CD4-positive, alpha-beta T cell (primary cell): ENCODE measurements at regions not wholly inside any gene's neighbourhood (a gene's known extent, or its start where the extent isn't known, plus 50 kb on each side); places are given as distances from the start of the nearest gene placed in this dataset.

ENCODE experiments used
- ATAC-seq: fragments of 200-7000 bp; cut with Tn5 transposase; one replicate; pipeline ENCODE4 v1.10.0; 2022; ENCODE audit warnings: mild to moderate bottlenecking; ENCODE audit not compliant: poor library complexity
- CTCF ChIA-PET: fragments of 350-600 bp; sonication (Branson Sonifier 250); formaldehyde crosslinking; loops from one replicate; lab custom pipeline; 2021; ENCODE audit warnings: antibody characterized with exemption, inconsistent platforms; lab: Charles Lee
- POLR2A ChIA-PET: fragments of 350-600 bp; sonication (Branson Sonifier 250); formaldehyde crosslinking; loops from one replicate; lab custom pipeline; 2021; ENCODE audit warnings: antibody characterized with exemption, inconsistent platforms; lab: Charles Lee
- DNase-seq, 14 experiments: peaks; one replicate each; pipeline ENCODE4 v3.0.0-alpha.2; 2013 to 2020; ENCODE audit warnings: mixed read lengths in 2 of 14
- H3K27ac ChIP-seq, 2 donors: one replicate each; pipeline versions ENCODE4 v1.5.1 to v1.7.0; 2013; ENCODE audit warnings: low read length in 2 of 2, low read depth in 1 of 2, mild to moderate bottlenecking in 1 of 2
- H3K27me3 ChIP-seq, 2 experiments: 1 replicate in 1 of 2; 2 replicates in 1 of 2; pipeline versions ENCODE4 v1.6.1 to v1.7.0; 2013; ENCODE audit warnings: low read length in 2 of 2, control low read depth in 1 of 2, mild to moderate bottlenecking in 1 of 2, moderate library complexity in 1 of 2; ENCODE audit not compliant: insufficient read depth in 2 of 2, control insufficient read depth in 1 of 2
- H3K36me3 ChIP-seq: one replicate; pipeline ENCODE4 v1.6.1; 2013; ENCODE audit warnings: low read length, control low read depth; ENCODE audit not compliant: insufficient read depth
- H3K4me1 ChIP-seq: one replicate; pipeline ENCODE4 v1.6.1; 2013; ENCODE audit warnings: low read length, control low read depth; ENCODE audit not compliant: insufficient read depth
- H3K4me3 ChIP-seq: one replicate; pipeline ENCODE4 v1.5.1; 2013; ENCODE audit warnings: mild to moderate bottlenecking, low read length, moderate library complexity
- H3K9me3 ChIP-seq, 2 experiments: 1 replicate in 1 of 2; 2 replicates in 1 of 2; pipeline versions ENCODE4 v1.6.1 to v1.7.0; 2013; ENCODE audit warnings: low read length in 2 of 2, mild to moderate bottlenecking in 2 of 2, control low read depth in 1 of 2, moderate library complexity in 1 of 2; ENCODE audit not compliant: control insufficient read depth in 1 of 2, insufficient read depth in 1 of 2
- H3K27ac Mint-ChIP-seq: one replicate; pipeline ENCODE4 v1.8.0; 2020; ENCODE audit warnings: mixed read lengths
- H3K27me3 Mint-ChIP-seq: one replicate; pipeline ENCODE4 v1.8.0; 2021; ENCODE audit warnings: mixed read lengths
- H3K36me3 Mint-ChIP-seq: one replicate; pipeline ENCODE4 v1.8.0; 2021; ENCODE audit warnings: low read depth, mixed read lengths
- H3K4me1 Mint-ChIP-seq: one replicate; pipeline ENCODE4 v1.8.0; 2021; ENCODE audit warnings: low read depth, mixed read lengths
- H3K4me3 Mint-ChIP-seq: one replicate; pipeline ENCODE4 v1.8.0; 2020; ENCODE audit warnings: mild to moderate bottlenecking, mixed read lengths
- H3K9me3 Mint-ChIP-seq: one replicate; pipeline ENCODE4 v1.8.0; 2020; ENCODE audit warnings: mixed read lengths
- CTCF ChIP-seq: fragments of 200-600 bp; IDR thresholded peaks from one replicate; pipeline ENCODE4 v1.8.0; 2022; ENCODE audit warnings: antibody characterized with exemption, mild to moderate bottlenecking
- intact Hi-C, 2 experiments: fragments of 100-400 bp; cut with DNase I in 1 of 2; cut with micrococcal nuclease in 1 of 2; formaldehyde crosslinking; loops; one replicate each; pipeline versions ENCODE4 v1.15.1 to v1.9.0; 2023 to 2025; cut with DNase I, micrococcal nuclease

DNA sequence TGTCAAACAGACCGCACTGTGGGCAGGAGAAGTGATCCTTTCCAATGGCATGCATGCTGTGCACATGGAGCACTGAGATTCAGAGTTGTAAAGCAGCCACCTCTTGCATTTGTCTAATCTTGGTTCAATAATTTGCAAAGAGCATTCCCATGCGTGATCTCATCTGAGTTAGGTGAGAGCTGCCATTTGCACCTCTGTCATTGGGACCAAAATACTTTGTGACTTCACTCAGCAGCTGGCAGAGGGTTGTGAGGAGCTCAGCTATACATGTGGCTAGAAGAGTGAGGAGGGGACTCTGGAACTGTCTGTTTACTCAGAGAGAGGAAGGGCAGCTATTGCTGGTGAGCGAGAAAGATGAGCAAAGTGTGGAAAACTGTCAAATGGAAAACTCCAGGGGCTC, 265.1 kb upstream of the TNP1 start:
- Histone ChIP-seq H3K9me3 (no peaks in the 10 kb centered on the region), H3K4me1 (no peaks in the 10 kb centered on the region), H3K36me3 (no peaks in the 10 kb centered on the region), H3K4me3 (no peak overlapping the region), H3K27ac (no peak overlapping the region), H3K27me3 (no peaks in the 10 kb centered on the region)
- no peak overlapping the region for H3K4me3 Mint-ChIP-seq
- no peaks in the 10 kb centered on the region for H3K36me3 Mint-ChIP-seq
- intact Hi-C loops: no loop called here
- no peaks in the 10 kb centered on the region for H3K4me1 Mint-ChIP-seq
- POLR2A ChIA-PET: no interaction called here
- CTCF ChIA-PET: no interaction called here
- no peak overlapping the region for H3K27ac Mint-ChIP-seq
- DNase-seq (no peak), ATAC-seq (no peak)
- TF ChIP-seq CTCF: no peak
- H3K9me3 Mint-ChIP-seq: no peaks in the 10 kb centered on the region
- H3K27me3 Mint-ChIP-seq: no peaks in the 10 kb centered on the region

DNA sequence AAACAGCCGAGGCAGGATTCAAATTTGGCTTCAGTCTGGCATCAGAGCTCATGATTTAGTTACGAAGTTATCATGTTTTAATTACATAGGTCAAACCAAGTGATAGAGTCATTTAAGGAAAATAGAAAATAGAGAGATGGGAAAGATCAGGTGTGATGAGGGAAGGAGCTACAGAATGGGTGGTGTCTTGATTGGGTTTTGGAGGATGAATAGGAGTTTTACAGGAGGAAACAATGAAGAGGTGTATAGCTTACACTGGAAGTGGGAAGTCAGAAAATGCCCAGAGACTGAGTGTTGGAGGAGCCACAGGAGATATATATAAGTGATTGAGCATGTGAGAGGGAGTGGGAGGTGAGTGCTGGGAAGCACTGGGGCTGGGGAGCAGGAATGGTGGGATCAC, 264.2 kb upstream of the TNP1 start:
- DNase-seq: no peak
- Histone ChIP-seq H3K27me3 (no peaks in the 10 kb centered on the region), H3K4me1 (no peaks in the 10 kb centered on the region), H3K27ac (no peak overlapping the region), H3K4me3 (no peak overlapping the region), H3K36me3 (no peaks in the 10 kb centered on the region), H3K9me3 (no peaks in the 10 kb centered on the region)
- no peaks in the 10 kb centered on the region for H3K27me3 Mint-ChIP-seq
- H3K4me3 Mint-ChIP-seq: no peak overlapping the region
- no peak overlapping the region for H3K27ac Mint-ChIP-seq
- H3K36me3 Mint-ChIP-seq: no peaks in the 10 kb centered on the region
- ChIA-PET POLR2A (no interaction called here), CTCF (no interaction called here)
- no peak for ATAC-seq
- no peaks in the 10 kb centered on the region for H3K4me1 Mint-ChIP-seq
- TF ChIP-seq CTCF: no peak
- H3K9me3 Mint-ChIP-seq: no peaks in the 10 kb centered on the region
- intact Hi-C loops: no loop called here

- no peaks in the 10 kb centered on the region for H3K36me3 Mint-ChIP-seq
- no peaks in the 10 kb centered on the region for H3K9me3 Mint-ChIP-seq
- no peaks in the 10 kb centered on the region for H3K27me3 ChIP-seq
- intact Hi-C loops: no loop called here
- no peak overlapping the region for H3K27ac Mint-ChIP-seq
- ChIA-PET CTCF (no interaction called here), POLR2A (no interaction called here)
- DNase-seq (no peak), ATAC-seq (no peak)
- no peak overlapping the region for H3K4me3 ChIP-seq
- no peaks in the 10 kb centered on the region for H3K36me3 ChIP-seq
- peaks cover 0 to 3% of the 10 kb centered on the region in 2 experiments for H3K9me3 ChIP-seq
- TF ChIP-seq CTCF: no peak
- no peaks in the 10 kb centered on the region for H3K4me1 Mint-ChIP-seq
- H3K4me1 ChIP-seq: no peaks in the 10 kb centered on the region
- no peaks in the 10 kb centered on the region for H3K27me3 Mint-ChIP-seq
- H3K27ac ChIP-seq: no peak overlapping the region
- no peak overlapping the region for H3K4me3 Mint-ChIP-seq
Measured at GRCh38 chr2:217121565-217121964, 261.7 kb upstream of the TNP1 start.
